Neural cell (in vitro differentiated cells): ENCODE measurements at regions not wholly inside any gene's neighbourhood (a gene's known extent, or its start where the extent isn't known, plus 50 kb on each side); places are given as distances from the start of the nearest gene placed in this dataset.

Experiments used
- H2AFZ ChIP-seq: fragments of 200-600, 300-800 bp; sonication (generic), shearing (Covaris generic); 2 replicates; pipeline ENCODE4 v1.6.0; 2014; ENCODE audit warnings: low read depth, mild to moderate bottlenecking, antibody characterized with exemption, low read length, moderate library complexity
- H3F3A ChIP-seq: fragments of 200-600 bp; shearing (Covaris generic); 2 replicates; pipeline ENCODE4 v1.6.1; 2016; ENCODE audit warnings: mild to moderate bottlenecking, moderate library complexity, mixed read lengths, antibody characterized with exemption, low read length; ENCODE audit not compliant: insufficient read depth, poor library complexity, severe bottlenecking
- H3K27ac ChIP-seq: fragments of 200-600, 300-800 bp; sonication (generic), shearing (Covaris generic); 2 replicates; pipeline ENCODE4 v1.5.1; 2014; ENCODE audit warnings: mild to moderate bottlenecking, low read length, moderate library complexity
- H3K27me3 ChIP-seq: fragments of 300-800, 200-600 bp; sonication (generic), shearing (Covaris generic); 2 replicates; pipeline ENCODE4 v1.6.0; 2014; ENCODE audit warnings: mild to moderate bottlenecking, low read depth, low read length, moderate library complexity; ENCODE audit not compliant: insufficient read depth
- H3K36me3 ChIP-seq: fragments of 300-800, 200-600 bp; sonication (generic), shearing (Covaris generic); 2 replicates; pipeline ENCODE4 v1.5.1; 2014; ENCODE audit warnings: mild to moderate bottlenecking, antibody characterized with exemption, low read length, moderate library complexity; ENCODE audit not compliant: insufficient read depth
- H3K4me2 ChIP-seq: fragments of 300-800, 200-600 bp; sonication (generic), shearing (Covaris generic); 2 replicates; pipeline ENCODE4 v1.6.0; 2014; ENCODE audit warnings: mild to moderate bottlenecking, low read length
- H3K4me3 ChIP-seq: fragments of 300-800, 200-600 bp; sonication (generic), shearing (Covaris generic); 2 replicates; pipeline ENCODE4 v1.5.1; 2014; ENCODE audit warnings: mild to moderate bottlenecking, low read length, moderate library complexity
- H3K79me2 ChIP-seq: fragments of 200-600 bp; shearing (Covaris generic); replicated peaks from 2 replicates; pipeline ENCODE4 v1.6.0; 2014; ENCODE audit warnings: mild to moderate bottlenecking, low read length, moderate library complexity; ENCODE audit not compliant: insufficient read depth
- H3K9ac ChIP-seq: fragments of 300-800, 200-600 bp; sonication (generic), shearing (Covaris generic); 2 replicates; pipeline ENCODE4 v1.6.1; 2016; ENCODE audit warnings: mild to moderate bottlenecking, low read length, mixed read lengths
- H3K9me2 ChIP-seq: fragments of 200-600 bp; shearing (Covaris generic); 2 replicates; pipeline ENCODE4 v1.6.1; 2016; ENCODE audit warnings: mild to moderate bottlenecking, low read length, mixed read lengths; ENCODE audit not compliant: insufficient read depth
- H3K9me3 ChIP-seq: fragments of 200-600, 300-800 bp; sonication (generic), shearing (Covaris generic); 2 replicates; pipeline ENCODE4 v1.6.1; 2016; ENCODE audit warnings: mild to moderate bottlenecking, mixed run types, low read length, moderate library complexity, mixed read lengths
- H4K20me1 ChIP-seq: fragments of 200-600 bp; shearing (Covaris generic); 2 replicates; pipeline ENCODE4 v1.6.1; 2016; ENCODE audit warnings: mild to moderate bottlenecking, mixed run types; ENCODE audit not compliant: insufficient read depth
- MXI1 ChIP-seq: fragments of 450-650 bp; conservative IDR thresholded peaks from 2 replicates; pipeline ENCODE4 v1.6.1; 2014; ENCODE audit warnings: antibody characterized with exemption, mild to moderate bottlenecking; ENCODE audit not compliant: poor library complexity, severe bottlenecking
- POLR2AphosphoS5 ChIP-seq: IDR thresholded peaks from 2 replicates; pipeline ENCODE4 v1.6.1; 2012
- RAD21 ChIP-seq: fragments of 450-650 bp; conservative IDR thresholded peaks from 2 replicates; pipeline ENCODE4 v1.6.1; 2014; ENCODE audit warnings: antibody characterized with exemption, mild to moderate bottlenecking, moderate library complexity
- SMC3 ChIP-seq: fragments of 450-650 bp; conservative IDR thresholded peaks from 2 replicates; pipeline ENCODE4 v1.6.1; 2014; ENCODE audit warnings: antibody characterized with exemption, mild to moderate bottlenecking, moderate library complexity; ENCODE audit not compliant: poor library complexity
- TF ChIP-seq, protein P1 (sequence below): IDR thresholded peaks from 2 replicates; pipeline ENCODE4 v1.6.1; 2012; ENCODE audit warnings: borderline replicate concordance
- TF ChIP-seq, protein P2 (sequence below): fragments of 450-650 bp; IDR thresholded peaks from 2 replicates; pipeline ENCODE4 v1.5.1; 2014; ENCODE audit warnings: antibody characterized with exemption, mild to moderate bottlenecking, moderate library complexity; ENCODE audit not compliant: poor library complexity, severe bottlenecking

DNA sequence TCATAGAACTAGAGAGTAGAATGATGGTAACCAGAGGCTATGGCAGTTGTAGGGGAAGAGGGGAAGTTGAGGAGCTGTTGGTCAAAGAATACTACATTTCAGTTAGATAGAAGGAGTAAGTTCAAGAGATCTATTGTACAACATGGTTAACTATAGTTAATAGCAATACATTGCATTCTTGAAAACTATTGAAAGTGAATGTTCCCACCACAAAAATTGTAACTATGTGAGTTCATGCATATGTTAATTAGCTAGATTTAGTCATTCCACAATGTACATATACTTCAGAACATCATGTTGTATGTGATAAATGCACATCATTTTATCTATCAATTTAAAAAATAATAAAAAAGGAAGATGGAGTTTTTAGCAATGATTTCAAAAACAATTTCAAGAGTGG is 125.3 kb upstream of the IL15 start:
- no peaks in the 10 kb centered on the region for H3K36me3 ChIP-seq
- no peak overlapping the region for H3K9ac ChIP-seq
- H3F3A ChIP-seq, result no peaks in the 10 kb centered on the region
- H3K27me3 ChIP-seq, result no peaks in the 10 kb centered on the region
- no peaks in the 10 kb centered on the region for H3K79me2 ChIP-seq
- no peak for TF ChIP-seq RAD21
- no peak for TF ChIP-seq MXI1
- TF ChIP-seq, protein P1, sequence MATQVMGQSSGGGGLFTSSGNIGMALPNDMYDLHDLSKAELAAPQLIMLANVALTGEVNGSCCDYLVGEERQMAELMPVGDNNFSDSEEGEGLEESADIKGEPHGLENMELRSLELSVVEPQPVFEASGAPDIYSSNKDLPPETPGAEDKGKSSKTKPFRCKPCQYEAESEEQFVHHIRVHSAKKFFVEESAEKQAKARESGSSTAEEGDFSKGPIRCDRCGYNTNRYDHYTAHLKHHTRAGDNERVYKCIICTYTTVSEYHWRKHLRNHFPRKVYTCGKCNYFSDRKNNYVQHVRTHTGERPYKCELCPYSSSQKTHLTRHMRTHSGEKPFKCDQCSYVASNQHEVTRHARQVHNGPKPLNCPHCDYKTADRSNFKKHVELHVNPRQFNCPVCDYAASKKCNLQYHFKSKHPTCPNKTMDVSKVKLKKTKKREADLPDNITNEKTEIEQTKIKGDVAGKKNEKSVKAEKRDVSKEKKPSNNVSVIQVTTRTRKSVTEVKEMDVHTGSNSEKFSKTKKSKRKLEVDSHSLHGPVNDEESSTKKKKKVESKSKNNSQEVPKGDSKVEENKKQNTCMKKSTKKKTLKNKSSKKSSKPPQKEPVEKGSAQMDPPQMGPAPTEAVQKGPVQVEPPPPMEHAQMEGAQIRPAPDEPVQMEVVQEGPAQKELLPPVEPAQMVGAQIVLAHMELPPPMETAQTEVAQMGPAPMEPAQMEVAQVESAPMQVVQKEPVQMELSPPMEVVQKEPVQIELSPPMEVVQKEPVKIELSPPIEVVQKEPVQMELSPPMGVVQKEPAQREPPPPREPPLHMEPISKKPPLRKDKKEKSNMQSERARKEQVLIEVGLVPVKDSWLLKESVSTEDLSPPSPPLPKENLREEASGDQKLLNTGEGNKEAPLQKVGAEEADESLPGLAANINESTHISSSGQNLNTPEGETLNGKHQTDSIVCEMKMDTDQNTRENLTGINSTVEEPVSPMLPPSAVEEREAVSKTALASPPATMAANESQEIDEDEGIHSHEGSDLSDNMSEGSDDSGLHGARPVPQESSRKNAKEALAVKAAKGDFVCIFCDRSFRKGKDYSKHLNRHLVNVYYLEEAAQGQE, result no peak
- no peak for TF ChIP-seq SMC3
- TF ChIP-seq, protein P2, sequence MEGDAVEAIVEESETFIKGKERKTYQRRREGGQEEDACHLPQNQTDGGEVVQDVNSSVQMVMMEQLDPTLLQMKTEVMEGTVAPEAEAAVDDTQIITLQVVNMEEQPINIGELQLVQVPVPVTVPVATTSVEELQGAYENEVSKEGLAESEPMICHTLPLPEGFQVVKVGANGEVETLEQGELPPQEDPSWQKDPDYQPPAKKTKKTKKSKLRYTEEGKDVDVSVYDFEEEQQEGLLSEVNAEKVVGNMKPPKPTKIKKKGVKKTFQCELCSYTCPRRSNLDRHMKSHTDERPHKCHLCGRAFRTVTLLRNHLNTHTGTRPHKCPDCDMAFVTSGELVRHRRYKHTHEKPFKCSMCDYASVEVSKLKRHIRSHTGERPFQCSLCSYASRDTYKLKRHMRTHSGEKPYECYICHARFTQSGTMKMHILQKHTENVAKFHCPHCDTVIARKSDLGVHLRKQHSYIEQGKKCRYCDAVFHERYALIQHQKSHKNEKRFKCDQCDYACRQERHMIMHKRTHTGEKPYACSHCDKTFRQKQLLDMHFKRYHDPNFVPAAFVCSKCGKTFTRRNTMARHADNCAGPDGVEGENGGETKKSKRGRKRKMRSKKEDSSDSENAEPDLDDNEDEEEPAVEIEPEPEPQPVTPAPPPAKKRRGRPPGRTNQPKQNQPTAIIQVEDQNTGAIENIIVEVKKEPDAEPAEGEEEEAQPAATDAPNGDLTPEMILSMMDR, result no peak
- no peak overlapping the region for H3K27ac ChIP-seq
- H3K9me3 ChIP-seq, result no peaks in the 10 kb centered on the region
- no peak overlapping the region for H2AFZ ChIP-seq
- no peaks in the 10 kb centered on the region for H4K20me1 ChIP-seq
- no peak overlapping the region for H3K4me3 ChIP-seq
- H3K9me2 ChIP-seq, result no peaks in the 10 kb centered on the region
- no peak overlapping the region for H3K4me2 ChIP-seq

DNA sequence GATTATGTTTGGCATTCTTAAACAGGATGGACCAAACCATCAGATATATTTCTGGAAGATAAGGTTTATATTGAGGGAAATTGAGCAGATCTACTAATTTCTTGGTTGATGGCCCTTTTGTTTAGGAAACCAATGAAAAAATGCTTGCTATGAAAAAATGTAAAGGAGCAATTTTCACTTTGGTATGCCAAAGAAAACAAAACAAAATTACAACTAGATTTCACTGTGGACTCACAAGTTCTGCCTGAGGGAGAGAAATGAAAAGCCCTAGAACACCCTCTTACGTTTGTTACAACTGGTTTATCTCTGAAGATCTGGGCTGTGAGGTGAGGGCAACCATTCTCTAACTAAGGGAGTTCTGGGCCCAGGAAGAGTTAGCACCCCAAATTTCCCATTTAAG is 122.5 kb upstream of the IL15 start:
- H3K27ac ChIP-seq, result no peak overlapping the region
- H3K9me3 ChIP-seq, result no peaks in the 10 kb centered on the region
- H3K36me3 ChIP-seq, result no peaks in the 10 kb centered on the region
- no peak for TF ChIP-seq POLR2AphosphoS5
- TF ChIP-seq, protein P1, result no peak
- TF ChIP-seq SMC3, result no peak
- no peak for TF ChIP-seq RAD21
- no peaks in the 10 kb centered on the region for H3K9me2 ChIP-seq
- no peaks in the 10 kb centered on the region for H3K79me2 ChIP-seq
- H4K20me1 ChIP-seq, result no peaks in the 10 kb centered on the region
- no peak overlapping the region for H3K4me3 ChIP-seq
- no peaks in the 10 kb centered on the region for H3F3A ChIP-seq
- H3K27me3 ChIP-seq, result no peaks in the 10 kb centered on the region
- H3K4me2 ChIP-seq, result no peak overlapping the region
- H3K9ac ChIP-seq, result no peak overlapping the region
- no peak overlapping the region for H2AFZ ChIP-seq
